Neural crest cell (in vitro differentiated cells): ENCODE measurements at regions not wholly inside any gene's neighbourhood (a gene's known extent, or its start where the extent isn't known, plus 50 kb on each side); places are given as distances from the start of the nearest gene placed in this dataset.

Experiments used
- DNase-seq: peaks from one replicate; pipeline ENCODE4 v3.0.0; 2021; ENCODE audit warnings: low read depth, mixed read lengths, low spot score
- H3K27ac Mint-ChIP-seq: one replicate; pipeline ENCODE4 v1.8.0; 2021; ENCODE audit warnings: mild to moderate bottlenecking, mixed read lengths; ENCODE audit not compliant: unreplicated experiment
- H3K27me3 Mint-ChIP-seq: 2 replicates; pipeline ENCODE4 v1.8.0; 2021; ENCODE audit warnings: low read depth, mild to moderate bottlenecking, mixed read lengths
- H3K36me3 Mint-ChIP-seq: 2 replicates; pipeline ENCODE4 v1.8.0; 2021; ENCODE audit warnings: low read depth, mild to moderate bottlenecking, mixed read lengths
- H3K4me1 Mint-ChIP-seq: 2 replicates; pipeline ENCODE4 v1.8.0; 2021; ENCODE audit warnings: mixed read lengths
- H3K4me3 Mint-ChIP-seq: one replicate; pipeline ENCODE4 v1.8.0; 2021; ENCODE audit warnings: mild to moderate bottlenecking, mixed read lengths
- H3K9me3 Mint-ChIP-seq: 2 replicates; pipeline ENCODE4 v1.8.0; 2021; ENCODE audit warnings: mixed read lengths
- CTCF ChIP-seq: fragments of 200-600 bp; sonication (generic); conservative IDR thresholded peaks from 2 replicates; pipeline ENCODE4 v1.5.0; 2021; ENCODE audit warnings: antibody characterized with exemption, mild to moderate bottlenecking

- no peak overlapping the region for H3K27ac Mint-ChIP-seq
- no peak for DNase-seq
- H3K4me3 Mint-ChIP-seq = no peak overlapping the region
- H3K27me3 Mint-ChIP-seq = no peaks in the 10 kb centered on the region
- H3K36me3 Mint-ChIP-seq = no peaks in the 10 kb centered on the region
- no peak for TF ChIP-seq CTCF
- peaks cover 10% of the 10 kb centered on the region for H3K4me1 Mint-ChIP-seq
- no peaks in the 10 kb centered on the region for H3K9me3 Mint-ChIP-seq
These were observed 657.0 kb upstream of the WWC1 start for GRCh38 chr5:167634432-167634831.

GRCh38 chr5:167638816-167639215, 652.6 kb upstream of the WWC1 start:
- DNase-seq = no peak
- H3K9me3 Mint-ChIP-seq = no peaks in the 10 kb centered on the region
- H3K4me1 Mint-ChIP-seq = peaks cover 3% of the 10 kb centered on the region
- no peaks in the 10 kb centered on the region for H3K27me3 Mint-ChIP-seq
- H3K4me3 Mint-ChIP-seq = no peak overlapping the region
- H3K36me3 Mint-ChIP-seq = no peaks in the 10 kb centered on the region
- no peak overlapping the region for H3K27ac Mint-ChIP-seq
- TF ChIP-seq CTCF = no peak

- H3K4me3 Mint-ChIP-seq = no peak overlapping the region
- no peaks in the 10 kb centered on the region for H3K4me1 Mint-ChIP-seq
- no peak for TF ChIP-seq CTCF
- no peaks in the 10 kb centered on the region for H3K9me3 Mint-ChIP-seq
- DNase-seq = no peak
- H3K27ac Mint-ChIP-seq = no peak overlapping the region
- H3K36me3 Mint-ChIP-seq = no peaks in the 10 kb centered on the region
- no peaks in the 10 kb centered on the region for H3K27me3 Mint-ChIP-seq
These were observed 652.2 kb upstream of the WWC1 start for GRCh38 chr5:167639273-167639672.

GRCh38 chr5:167639766-167640165, 651.7 kb upstream of the WWC1 start:
- H3K27me3 Mint-ChIP-seq = no peaks in the 10 kb centered on the region
- no peaks in the 10 kb centered on the region for H3K9me3 Mint-ChIP-seq
- no peaks in the 10 kb centered on the region for H3K36me3 Mint-ChIP-seq
- H3K27ac Mint-ChIP-seq = no peak overlapping the region
- no peak overlapping the region for H3K4me3 Mint-ChIP-seq
- DNase-seq = no peak
- no peaks in the 10 kb centered on the region for H3K4me1 Mint-ChIP-seq
- no peak for TF ChIP-seq CTCF

- Mint-ChIP-seq H3K36me3 (no peaks in the 10 kb centered on the region), H3K4me1 (no peaks in the 10 kb centered on the region), H3K27ac (no peak overlapping the region), H3K4me3 (no peak overlapping the region), H3K27me3 (no peaks in the 10 kb centered on the region), H3K9me3 (no peaks in the 10 kb centered on the region)
- no peak for DNase-seq
- no peak for TF ChIP-seq CTCF
These were observed 649.3 kb upstream of the WWC1 start for GRCh38 chr5:167642181-167642580.
